ENCODE measurements at regions not wholly inside any gene's neighbourhood (a gene's known extent, or its start where the extent isn't known, plus 50 kb on each side); places are given as distances from the start of the nearest gene placed in this dataset.

GRCh38 chr3:13135811-13136321, 62.6 kb upstream of the IQSEC1 start:
- no peak for ATAC-seq

DNA sequence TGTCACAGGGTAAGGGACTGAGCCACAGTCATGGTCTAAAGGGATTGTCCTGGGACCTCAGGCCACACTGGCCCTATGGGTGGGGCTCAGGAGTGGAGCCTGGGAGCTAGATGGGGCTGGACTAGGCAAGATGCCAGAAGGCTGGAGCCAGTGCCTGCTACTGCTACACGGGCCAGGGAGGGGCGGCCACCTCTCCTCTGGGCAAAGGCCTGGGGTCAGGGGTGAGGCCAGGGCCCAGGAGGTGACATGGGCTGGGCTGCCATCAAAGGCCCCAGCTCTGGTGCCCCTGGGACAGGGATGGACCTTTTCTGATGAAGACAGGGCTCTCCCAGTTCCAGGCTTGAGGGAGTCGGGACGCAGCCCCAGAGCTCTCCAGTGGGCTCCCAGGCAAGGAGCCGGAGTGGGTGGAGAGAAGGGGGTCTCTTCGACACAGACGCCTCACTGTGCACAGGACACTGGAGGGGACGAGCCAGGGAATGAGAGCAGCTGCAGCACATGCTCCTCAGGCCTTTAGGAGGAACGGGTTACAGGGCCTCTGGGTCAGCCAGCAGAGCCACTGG, 62.1 kb upstream of the IQSEC1 start:
- ATAC-seq: no peak

DNA sequence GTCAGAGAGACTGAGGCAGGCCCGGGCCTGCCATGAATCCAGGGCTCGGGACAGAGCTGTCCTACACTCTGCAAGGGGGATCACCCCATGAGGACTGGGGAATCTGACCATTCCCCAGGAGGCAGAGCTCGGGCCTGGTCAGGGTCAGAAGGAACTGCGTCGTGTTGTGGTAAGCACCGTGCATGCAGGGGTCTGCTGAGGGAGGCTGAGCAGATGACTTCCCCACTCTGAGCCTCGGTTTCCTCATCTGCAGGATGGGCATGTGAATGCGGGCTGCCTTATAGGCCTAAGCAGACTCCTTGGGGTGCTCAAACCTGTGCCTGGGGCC, 61.6 kb upstream of the IQSEC1 start:
- no peak for ATAC-seq

DNA sequence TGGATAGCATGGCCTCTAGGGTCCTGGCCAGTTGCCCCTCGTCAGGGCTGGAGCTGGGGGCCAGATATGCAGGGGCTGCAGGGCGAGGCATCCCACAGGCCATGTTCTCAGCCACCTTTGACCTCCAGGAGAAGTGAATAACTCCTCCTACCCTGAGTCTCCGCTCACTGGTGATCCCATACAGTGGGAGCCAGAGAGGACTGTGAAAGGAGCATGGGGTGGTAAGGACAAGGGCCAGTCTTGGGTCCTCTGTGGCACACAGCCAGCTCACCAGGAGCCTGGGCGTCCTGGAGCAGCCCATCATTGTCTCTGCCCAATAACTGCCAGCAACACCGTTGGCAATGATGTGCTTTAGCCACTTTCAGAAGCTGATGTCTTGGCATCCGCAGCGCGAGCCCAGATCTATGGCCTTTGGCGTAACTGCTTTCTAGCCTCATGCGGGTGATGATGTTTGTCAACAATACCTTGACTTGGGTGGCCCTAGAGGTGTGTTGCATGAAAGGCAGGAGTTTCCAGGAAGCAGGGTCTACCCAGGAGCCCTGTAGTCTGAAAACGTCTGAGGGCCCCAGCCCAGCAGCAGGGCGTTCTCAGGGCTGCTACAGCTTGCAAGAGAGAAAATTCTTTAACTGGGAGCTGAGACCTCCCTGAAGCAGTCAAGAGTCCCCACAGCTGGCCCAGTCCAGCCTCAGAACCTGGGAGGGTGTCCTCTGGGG, 61.1 kb upstream of the IQSEC1 start:
- no peak for ATAC-seq

GRCh38 chr3:13133471-13133981, 60.3 kb upstream of the IQSEC1 start:
- no peak for ATAC-seq

DNA sequence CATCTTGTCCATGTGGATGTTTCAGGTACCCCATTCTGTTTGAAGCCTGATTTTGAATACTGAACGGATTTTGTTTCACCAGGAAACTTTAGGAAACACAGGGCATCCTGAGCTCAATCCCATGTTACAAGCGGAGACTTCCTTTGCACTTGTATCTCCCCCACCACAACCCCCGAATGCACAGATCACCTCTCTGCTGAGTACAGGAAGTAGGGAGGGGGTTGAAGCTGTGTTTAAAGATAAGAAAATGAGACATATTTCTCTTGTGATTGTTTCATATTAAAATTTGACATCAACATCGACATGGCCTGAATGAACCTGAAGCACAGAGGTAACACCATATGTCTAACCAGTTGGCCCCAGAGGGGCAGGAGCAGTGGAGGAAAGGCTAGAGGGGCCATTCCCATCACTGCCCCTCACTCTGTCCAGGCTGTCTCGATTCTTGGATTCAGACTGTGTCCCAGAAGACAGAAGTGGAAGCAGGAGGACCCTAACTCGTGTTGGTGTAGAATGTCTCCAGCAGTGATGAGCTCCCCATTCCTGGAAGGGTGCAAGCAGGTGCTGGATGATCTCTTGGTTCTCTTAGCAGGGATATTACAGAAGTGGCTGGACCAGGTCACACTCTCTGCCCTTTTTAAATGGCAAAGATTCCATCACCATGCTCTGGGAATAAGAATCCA, 59.6 kb upstream of the IQSEC1 start:
- no peak for ATAC-seq

- no peak for ATAC-seq
These were observed 59.1 kb upstream of the IQSEC1 start for GRCh38 chr3:13132281-13132680.

GRCh38 chr3:13130464-13131193, 57.4 kb upstream of the IQSEC1 start:
- no peak for ATAC-seq

DNA sequence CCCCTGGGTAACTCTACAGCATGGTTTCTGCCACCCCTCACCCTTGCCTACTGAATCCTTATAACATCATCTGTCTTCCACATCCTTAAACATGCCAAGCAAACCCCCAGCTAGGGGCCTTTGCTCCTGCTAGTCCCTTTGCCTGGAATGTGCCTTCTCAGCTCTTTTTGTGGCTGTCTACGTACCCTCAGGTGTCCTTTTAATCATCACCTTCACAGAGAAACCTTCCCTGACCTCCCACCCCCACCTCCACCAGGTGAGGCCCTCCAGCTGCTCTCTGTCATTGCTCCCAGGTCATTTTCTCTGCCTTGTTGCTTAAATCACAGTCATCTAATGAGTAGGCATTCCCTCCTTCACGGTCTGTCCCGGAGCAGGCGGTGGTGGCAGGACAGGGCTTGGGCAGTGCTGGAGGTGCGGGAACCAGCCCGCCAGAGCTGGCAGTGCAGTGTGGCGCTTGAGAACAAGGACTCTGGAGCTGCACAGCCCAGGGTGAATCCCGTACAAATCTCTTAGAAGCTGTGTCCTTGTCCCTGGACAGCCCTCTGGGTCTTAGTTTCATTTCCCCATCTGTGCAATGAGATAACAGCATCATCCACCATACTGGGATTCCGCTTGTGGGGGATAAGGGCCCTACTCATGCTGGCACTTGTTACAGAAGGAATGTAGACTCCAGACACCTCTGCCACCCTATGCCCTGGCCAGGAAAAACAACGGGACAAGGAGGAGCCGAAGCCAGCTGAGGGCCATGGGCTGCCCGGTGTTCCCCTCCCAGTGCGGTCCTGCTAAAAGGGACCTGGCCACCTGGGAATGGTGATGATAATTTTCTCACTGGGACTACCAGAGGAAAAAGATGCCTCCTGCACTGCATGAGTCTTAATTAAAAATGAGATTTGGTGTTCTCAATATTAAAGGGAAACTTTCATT, 52.1 kb upstream of the IQSEC1 start:
- ATAC-seq: no peak

- ATAC-seq: no peak
These were observed 51.4 kb upstream of the IQSEC1 start for GRCh38 chr3:13124631-13125030.

DNA sequence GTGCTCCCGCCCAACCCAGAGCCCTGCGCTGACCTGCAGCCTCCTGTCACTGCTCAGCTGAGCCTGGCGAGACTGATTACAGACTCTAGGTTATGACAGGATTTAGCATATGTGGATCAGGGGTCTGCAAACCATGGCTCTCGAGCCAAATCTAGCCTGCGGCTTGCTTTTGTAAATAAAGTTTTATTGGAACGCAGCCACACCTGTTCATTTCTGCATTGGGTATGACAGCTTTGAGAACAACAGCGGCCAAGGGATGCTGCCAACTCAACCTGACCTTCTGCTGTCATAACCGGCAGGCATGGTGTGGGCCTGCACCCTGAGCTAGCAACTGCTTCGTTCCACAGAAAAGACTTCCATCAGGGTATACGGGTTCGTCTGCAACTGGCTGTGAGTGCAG, 50.5 kb upstream of the IQSEC1 start:
- no peak for ATAC-seq

GRCh38 chr3:13123013-13123654, 49.9 kb upstream of the IQSEC1 start:
- no peak for ATAC-seq
